IMR-90 (cell line): ENCODE measurements at regions not wholly inside any gene's neighbourhood (a gene's known extent, or its start where the extent isn't known, plus 50 kb on each side); places are given as distances from the start of the nearest gene placed in this dataset.

Source experiments
- ATAC-seq: fragments of 200-7000 bp; cut with Tn5 transposase; 2 replicates; pipeline ENCODE4 v1.9.1; 2020; ENCODE audit warnings: low read depth, mild to moderate bottlenecking, moderate library complexity
- BruUV-seq: library from RNA; stranded (reverse); fragments of 400-500 nt; replicated peaks from 2 replicates; lab custom pipeline; 2021; lab: Mats Ljungman, UMichigan
- CTCF ChIA-PET: fragments of 300-600 bp; formaldehyde crosslinking; extraction: SDS; loops from one replicate; lab custom pipeline; 2021; ENCODE audit warnings: antibody characterized with exemption; lab: Yijun Ruan, JAX
- POLR2A ChIA-PET: fragments of 300-600 bp; sonication (Branson Sonifier 250); formaldehyde crosslinking; loops from one replicate; lab custom pipeline; 2022; ENCODE audit warnings: antibody characterized with exemption; ENCODE audit not compliant: unreplicated experiment; lab: Charles Lee
- DNase-seq: peaks from one replicate; pipeline ENCODE4 v3.0.0; 2013
- H2AFZ ChIP-seq: replicated peaks from 2 replicates; pipeline ENCODE3; 2013; ENCODE audit warnings: low read length, mild to moderate bottlenecking; ENCODE audit not compliant: poor library complexity
- H2AK5ac ChIP-seq: 2 replicates; pipeline ENCODE4 v1.6.1; 2013; ENCODE audit warnings: low read depth, low read length, inconsistent platforms
- H2AK9ac ChIP-seq: replicated peaks from 2 replicates; pipeline ENCODE3; 2013; ENCODE audit warnings: mild to moderate bottlenecking, low read depth, low read length, moderate library complexity; ENCODE audit not compliant: poor library complexity
- H2BK120ac ChIP-seq: 2 replicates; pipeline ENCODE4 v1.6.1; 2013; ENCODE audit warnings: low read depth, low read length, inconsistent platforms
- H2BK15ac ChIP-seq: 3 replicates; pipeline ENCODE4 v1.6.1; 2013; ENCODE audit warnings: low read depth, low read length, inconsistent platforms
- H2BK20ac ChIP-seq: 2 replicates; pipeline ENCODE4 v1.6.1; 2013; ENCODE audit warnings: low read depth, mild to moderate bottlenecking, inconsistent platforms, low read length, moderate library complexity
- H2BK5ac ChIP-seq: 2 replicates; pipeline ENCODE4 v1.6.1; 2013; ENCODE audit warnings: mild to moderate bottlenecking, low read depth, low read length, inconsistent platforms; ENCODE audit not compliant: poor library complexity, severe bottlenecking
- H3K14ac ChIP-seq: replicated peaks from 2 replicates; pipeline ENCODE4 v1.6.1; 2013; ENCODE audit warnings: low read depth, low read length, inconsistent platforms
- H3K18ac ChIP-seq: 2 replicates; pipeline ENCODE4 v1.6.1; 2013; ENCODE audit warnings: low read depth, low read length, control low read depth
- H3K23ac ChIP-seq: 2 replicates; pipeline ENCODE4 v1.6.1; 2013; ENCODE audit warnings: low read depth, low read length, inconsistent platforms
- H3K27ac ChIP-seq: 2 replicates; pipeline ENCODE4 v1.5.1; 2013; ENCODE audit warnings: mild to moderate bottlenecking, control low read depth, low read length; ENCODE audit not compliant: insufficient read depth
- H3K27me3 ChIP-seq: 2 replicates; pipeline ENCODE4 v1.6.1; 2013; ENCODE audit warnings: low read length; ENCODE audit not compliant: control insufficient read depth, insufficient read depth
- H3K36me3 ChIP-seq: 2 replicates; pipeline ENCODE4 v1.6.1; 2013; ENCODE audit warnings: low read length, mixed read lengths; ENCODE audit not compliant: control insufficient read depth, insufficient read depth
- H3K4ac ChIP-seq: 2 replicates; pipeline ENCODE4 v1.6.1; 2013; ENCODE audit warnings: low read depth, low read length, inconsistent platforms
- H3K4me1 ChIP-seq: 2 replicates; pipeline ENCODE4 v1.6.1; 2013; ENCODE audit warnings: low read length, mixed read lengths; ENCODE audit not compliant: control insufficient read depth, insufficient read depth
- H3K4me2 ChIP-seq: 2 replicates; pipeline ENCODE4 v1.6.1; 2013; ENCODE audit warnings: low read depth, mild to moderate bottlenecking, control low read depth, low read length, moderate library complexity
- H3K4me3 ChIP-seq: 2 replicates; pipeline ENCODE4 v1.5.1; 2013; ENCODE audit warnings: low read depth, mild to moderate bottlenecking, control low read depth, low read length, moderate library complexity; ENCODE audit not compliant: insufficient read depth
- H3K56ac ChIP-seq: 2 replicates; pipeline ENCODE4 v1.6.1; 2013; ENCODE audit warnings: low read length, inconsistent platforms; ENCODE audit not compliant: insufficient read depth; ENCODE audit errors: extremely low read depth
- H3K79me1 ChIP-seq, 2 experiments: 2 replicates each; pipeline ENCODE4 v1.6.1; 2013; ENCODE audit warnings: low read length in 2 of 2, inconsistent platforms in 1 of 2, low read depth in 1 of 2
- H3K9ac ChIP-seq: 2 replicates; pipeline ENCODE4 v1.6.1; 2013; ENCODE audit warnings: low read depth, low read length, control low read depth
- H3K9me1 ChIP-seq: 2 replicates; pipeline ENCODE4 v1.6.1; 2013; ENCODE audit warnings: low read length, inconsistent platforms; ENCODE audit not compliant: insufficient read depth
- H3K9me3 ChIP-seq: 2 replicates; pipeline ENCODE4 v1.6.1; 2013; ENCODE audit warnings: low read length; ENCODE audit not compliant: control insufficient read depth, insufficient read depth
- H4K20me1 ChIP-seq: 2 replicates; pipeline ENCODE4 v1.6.1; 2013; ENCODE audit warnings: low read length, inconsistent platforms; ENCODE audit not compliant: insufficient read depth
- H4K5ac ChIP-seq: 2 replicates; pipeline ENCODE4 v1.6.1; 2013; ENCODE audit warnings: mild to moderate bottlenecking, low read depth, low read length, control low read depth
- H4K8ac ChIP-seq, 2 experiments: 2 replicates each; pipeline ENCODE4 v1.6.1; 2013; ENCODE audit warnings: low read depth in 2 of 2, low read length in 2 of 2, control low read depth in 1 of 2, inconsistent platforms in 1 of 2
- H4K91ac ChIP-seq: 2 replicates; pipeline ENCODE4 v1.6.1; 2013; ENCODE audit warnings: low read depth, low read length, inconsistent platforms; ENCODE audit not compliant: insufficient read depth
- BHLHE40 ChIP-seq: fragments of 150-350 bp; IDR thresholded peaks from 2 replicates; pipeline ENCODE4 v1.6.1; 2016; ENCODE audit warnings: mild to moderate bottlenecking, low read depth, low read length
- CHD1 ChIP-seq: IDR thresholded peaks from 2 replicates; pipeline ENCODE4 v1.6.1; 2012; ENCODE audit warnings: low read depth, low read length, improper control_type of control experiment
- FOS ChIP-seq: fragments of 150-350 bp; IDR thresholded peaks from 2 replicates; pipeline ENCODE4 v1.6.1; 2016; ENCODE audit warnings: low read depth, low read length
- MAZ ChIP-seq: IDR thresholded peaks from 2 replicates; pipeline ENCODE4 v1.6.1; 2012; ENCODE audit warnings: low read depth, mild to moderate bottlenecking, low read length, improper control_type of control experiment, moderate library complexity, borderline replicate concordance
- MXI1 ChIP-seq: IDR thresholded peaks from 2 replicates; pipeline ENCODE4 v1.6.1; 2012; ENCODE audit warnings: low read depth, mild to moderate bottlenecking, low read length, moderate library complexity, borderline replicate concordance
- RAD21 ChIP-seq: IDR thresholded peaks from 2 replicates; pipeline ENCODE4 v1.6.1; 2012; ENCODE audit warnings: low read length, improper control_type of control experiment
- RFX5 ChIP-seq: IDR thresholded peaks from 2 replicates; pipeline ENCODE4 v1.8.0; 2012; ENCODE audit warnings: low read depth, mild to moderate bottlenecking, low read length, moderate library complexity
- WGBS, 2 experiments: methylation state at CpG; one replicate each; pipeline versions ENCODE4 v1.1.5 to v1.1.7; 2013; ENCODE audit warnings: missing lambda C conversion rate in 2 of 2; ENCODE audit not compliant: insufficient read length in 1 of 2; ENCODE audit errors: extremely low coverage in 2 of 2; 5-methylcytosine and 5-hydroxymethylcytosine counted together
- dilution Hi-C: fragments of 300-500 bp; cut with HindIII; formaldehyde crosslinking; loops from one replicate; pipeline ENCODE4 v1.14.3; 2018; ENCODE audit warnings: low sequenced_read_pairs; ENCODE audit not compliant: unreplicated experiment
- in situ Hi-C: fragments of 300-500 bp; cut with MboI; formaldehyde crosslinking; loops from 3 replicates; pipeline ENCODE4 v1.14.3; 2019; ENCODE audit warnings: low sequenced_read_pairs, inconsistent platforms, mixed read lengths
- intact Hi-C: fragments of 100-400 bp; cut with micrococcal nuclease; formaldehyde crosslinking; loops from 2 replicates; pipeline ENCODE4 v1.10.0; 2022

- no peak overlapping the region for H2BK5ac ChIP-seq
- no peak overlapping the region for H2AFZ ChIP-seq
- no peak overlapping the region for H3K23ac ChIP-seq
- no peak overlapping the region for H3K9ac ChIP-seq
- intact Hi-C loops (no loop called here), dilution Hi-C loops (no loop called here), in situ Hi-C loops (no loop called here)
- H3K4ac ChIP-seq: no peak overlapping the region
- WGBS, 2 experiments: 50% methylated on average over 2 of the region's 10 CpGs; no CpG with 5 or more reads in 1 of the 2 experiments
- ChIA-PET POLR2A (no interaction called here), CTCF (no interaction called here)
- H3K27ac ChIP-seq: no peak overlapping the region
- ATAC-seq (no peak), DNase-seq (no peak)
- no peak overlapping the region for H2BK20ac ChIP-seq
- no peak overlapping the region for H4K91ac ChIP-seq
- H4K5ac ChIP-seq: no peak overlapping the region
- no peaks in the 10 kb centered on the region for H3K9me3 ChIP-seq
- H2BK120ac ChIP-seq: no peak overlapping the region
- H3K56ac ChIP-seq: no peak overlapping the region
- no TSS peak for BruUV-seq
- TF ChIP-seq MXI1: no peak
- no peak for TF ChIP-seq RAD21
- TF ChIP-seq FOS: no peak
- no peak for TF ChIP-seq RFX5
- TF ChIP-seq CHD1: no peak
- TF ChIP-seq MAZ: no peak
- TF ChIP-seq BHLHE40: no peak
- H4K20me1 ChIP-seq: no peaks in the 10 kb centered on the region
- no peaks in the 10 kb centered on the region for H3K9me1 ChIP-seq
- no peak overlapping the region for H3K4me3 ChIP-seq
- no peak overlapping the region for H2AK9ac ChIP-seq
- H2BK15ac ChIP-seq: no peak overlapping the region
- no peaks in the 10 kb centered on the region for H3K79me1 ChIP-seq
- H3K36me3 ChIP-seq: no peaks in the 10 kb centered on the region
- no peak overlapping the region for H2AK5ac ChIP-seq
- no peaks in the 10 kb centered on the region for H3K27me3 ChIP-seq
- H3K4me1 ChIP-seq: no peaks in the 10 kb centered on the region
- H3K18ac ChIP-seq: no peak overlapping the region
- H4K8ac ChIP-seq: no peak overlapping the region
- H3K14ac ChIP-seq: no peak overlapping the region
- H3K4me2 ChIP-seq: no peak overlapping the region
These were observed 316.3 kb downstream of the TMEM167A start for GRCh38 chr5:82760856-82761255.
